ENCODE measurements at regions not wholly inside any gene's neighbourhood (a gene's known extent, or its start where the extent isn't known, plus 50 kb on each side); places are given as distances from the start of the nearest gene placed in this dataset.
"Not testable (repeated sequence)": the region's sequence is repeated elsewhere in the genome, so short reads cannot be mapped to it uniquely, and the experiment has no call there.

GRCh38 chr1:59212706-59213105, 84.2 kb upstream of the FGGY start:
- Mint-ChIP-seq H3K4me3 (no peak overlapping the region), H3K36me3 (ENCODE audit: low read depth) (peaks cover 7% of the 10 kb centered on the region), H3K27me3 (ENCODE audit: insufficient read depth) (no peaks in the 10 kb centered on the region), H3K27ac (no peak overlapping the region), H3K9me3 (peaks cover 27% of the 10 kb centered on the region), H3K4me1 (no peaks in the 10 kb centered on the region)
- no peak for DNase-seq
- no peak overlapping the region for H3K9ac ChIP-seq (ENCODE audit: extremely low read depth, low read length, poor library complexity, severe bottlenecking)
- H3K4me1 ChIP-seq (ENCODE audit: control insufficient read depth, insufficient read depth, low read length), result no peaks in the 10 kb centered on the region
- H3K27me3 ChIP-seq (ENCODE audit: control insufficient read depth, insufficient read depth, low read length, poor library complexity, severe bottlenecking), result no peaks in the 10 kb centered on the region
- H3K4me3 ChIP-seq (ENCODE audit: low read length), result no peak overlapping the region
- H3K9me3 ChIP-seq (ENCODE audit: control insufficient read depth, low read length), result no peaks in the 10 kb centered on the region
- TF ChIP-seq CTCF (conservative IDR thresholded peaks at IDR 0.05), result no peak
- no peak overlapping the region for H3K27ac ChIP-seq (ENCODE audit: low read depth, low read length)
- 95 to 96% methylated on average over 2 to 3 of the region's 3 CpGs for WGBS, 2 experiments (ENCODE audit: insufficient coverage in 1 of 2, insufficient read length in 1 of 2)
- no peaks in the 10 kb centered on the region for H3K36me3 ChIP-seq (ENCODE audit: control insufficient read depth, insufficient read depth, low read length)

GRCh38 chr1:59214248-59215208, 82.4 kb upstream of the FGGY start:
- Histone ChIP-seq H3K9ac (ENCODE audit: extremely low read depth, low read length, poor library complexity, severe bottlenecking) (no peak overlapping the region), H3K27me3 (ENCODE audit: control insufficient read depth, insufficient read depth, low read length, poor library complexity, severe bottlenecking) (no peaks in the 10 kb centered on the region), H3K36me3 (ENCODE audit: control insufficient read depth, insufficient read depth, low read length) (no peaks in the 10 kb centered on the region), H3K27ac (ENCODE audit: low read depth, low read length) (no peak overlapping the region), H3K9me3 (ENCODE audit: control insufficient read depth, low read length) (no peaks in the 10 kb centered on the region), H3K4me1 (ENCODE audit: control insufficient read depth, insufficient read depth, low read length) (no peaks in the 10 kb centered on the region), H3K4me3 (ENCODE audit: low read length) (no peak overlapping the region)
- Mint-ChIP-seq H3K9me3 (peaks cover 21% of the 10 kb centered on the region), H3K27me3 (ENCODE audit: insufficient read depth) (no peaks in the 10 kb centered on the region), H3K4me3 (no peak overlapping the region), H3K36me3 (ENCODE audit: low read depth) (peaks cover 2% of the 10 kb centered on the region), H3K27ac (no peak overlapping the region), H3K4me1 (no peaks in the 10 kb centered on the region)
- no peak for DNase-seq
- no peak for TF ChIP-seq CTCF (conservative IDR thresholded peaks at IDR 0.05)
- 89 to 94% methylated on average over 6 to 10 of the region's 10 CpGs for WGBS, 2 experiments (ENCODE audit: insufficient coverage in 1 of 2, insufficient read length in 1 of 2)

- Histone ChIP-seq H3K4me3 (ENCODE audit: low read length) (no peak overlapping the region), H3K27ac (ENCODE audit: low read depth, low read length) (no peak overlapping the region), H3K9me3 (ENCODE audit: control insufficient read depth, low read length) (no peaks in the 10 kb centered on the region), H3K27me3 (ENCODE audit: control insufficient read depth, insufficient read depth, low read length, poor library complexity, severe bottlenecking) (no peaks in the 10 kb centered on the region), H3K36me3 (ENCODE audit: control insufficient read depth, insufficient read depth, low read length) (no peaks in the 10 kb centered on the region), H3K4me1 (ENCODE audit: control insufficient read depth, insufficient read depth, low read length) (no peaks in the 10 kb centered on the region), H3K9ac (ENCODE audit: extremely low read depth, low read length, poor library complexity, severe bottlenecking) (no peak overlapping the region)
- H3K9me3 Mint-ChIP-seq, result peaks cover 13% of the 10 kb centered on the region
- 90 to 93% methylated on average over 6 of the region's 6 CpGs for WGBS, 2 experiments (ENCODE audit: insufficient coverage in 1 of 2, insufficient read length in 1 of 2)
- DNase-seq, result no peak
- no peaks in the 10 kb centered on the region for H3K36me3 Mint-ChIP-seq (ENCODE audit: low read depth)
- H3K4me3 Mint-ChIP-seq, result no peak overlapping the region
- no peak overlapping the region for H3K27ac Mint-ChIP-seq
- no peaks in the 10 kb centered on the region for H3K4me1 Mint-ChIP-seq
- no peaks in the 10 kb centered on the region for H3K27me3 Mint-ChIP-seq (ENCODE audit: insufficient read depth)
- no peak for TF ChIP-seq CTCF (conservative IDR thresholded peaks at IDR 0.05)
These were observed 81.1 kb upstream of the FGGY start for GRCh38 chr1:59215766-59216291.

GRCh38 chr1:59217439-59217838, 79.5 kb upstream of the FGGY start:
- H3K4me3 Mint-ChIP-seq; H3K27ac ChIP-seq (ENCODE audit: low read depth, low read length); H3K27me3 ChIP-seq (ENCODE audit: control insufficient read depth, insufficient read depth, low read length, poor library complexity, severe bottlenecking); H3K36me3 ChIP-seq (ENCODE audit: control insufficient read depth, insufficient read depth, low read length); H3K27ac Mint-ChIP-seq; H3K9me3 ChIP-seq (ENCODE audit: control insufficient read depth, low read length); H3K4me1 ChIP-seq (ENCODE audit: control insufficient read depth, insufficient read depth, low read length); H3K4me3 ChIP-seq (ENCODE audit: low read length); H3K4me1 Mint-ChIP-seq; H3K36me3 Mint-ChIP-seq (ENCODE audit: low read depth); DNase-seq; H3K27me3 Mint-ChIP-seq (ENCODE audit: insufficient read depth); H3K9ac ChIP-seq (ENCODE audit: extremely low read depth, low read length, poor library complexity, severe bottlenecking): not testable (repeated sequence)
- WGBS, 2 experiments (ENCODE audit: insufficient coverage in 1 of 2, insufficient read length in 1 of 2), result 77 to 100% methylated on average over 2 of the region's 2 CpGs
- peaks cover 13% of the 10 kb centered on the region for H3K9me3 Mint-ChIP-seq

Measured in endodermal cell (in vitro differentiated cells).